ENCODE measurements at regions not wholly inside any gene's neighbourhood (a gene's known extent, or its start where the extent isn't known, plus 50 kb on each side); places are given as distances from the start of the nearest gene placed in this dataset.

- no peak overlapping the region for H3K27ac ChIP-seq (ENCODE audit: low read length)
- H3K79me2 ChIP-seq (ENCODE audit: low read length), result no peaks in the 10 kb centered on the region
- H3K9me3 ChIP-seq (ENCODE audit: low read length), result no peaks in the 10 kb centered on the region
- no peak overlapping the region for H2AFZ ChIP-seq (ENCODE audit: low read length)
- H3K27me3 ChIP-seq (ENCODE audit: low read length), result peaks cover 85% of the 10 kb centered on the region
- TF ChIP-seq EZH2 (IDR thresholded peaks at IDR 0.05; ENCODE audit: low read length, unreplicated experiment), result no peak
- intact Hi-C loops (cut with micrococcal nuclease), result no loop called here
- no peak overlapping the region for H3K4me3 ChIP-seq (ENCODE audit: low read length)
- no peak overlapping the region for H3K9ac ChIP-seq (ENCODE audit: low read length)
- ChIA-PET POLR2A (ENCODE audit: unreplicated experiment) (no interaction called here), CTCF (no interaction called here)
- no peaks in the 10 kb centered on the region for H3K4me1 ChIP-seq (ENCODE audit: insufficient read depth, low read length)
- no peak overlapping the region for H3K4me2 ChIP-seq (ENCODE audit: low read length)
- BruUV-seq (replicated peaks), result no TSS peak
- H3F3A ChIP-seq (ENCODE audit: low read length, unreplicated experiment), result no peaks in the 10 kb centered on the region
- no peak for ATAC-seq
- no peaks in the 10 kb centered on the region for H3K36me3 ChIP-seq (ENCODE audit: low read depth, low read length)
- no peaks in the 10 kb centered on the region for H4K20me1 ChIP-seq (ENCODE audit: low read length)
- no peaks in the 10 kb centered on the region for H3K9me2 ChIP-seq (replicated peaks; ENCODE audit: low read length)
- DNase-seq, result no peak
Observed at GRCh38 chr4:174141876-174142275, 141.6 kb downstream of the FBXO8 start.

GRCh38 chr4:174138616-174139015 is 144.9 kb downstream of the FBXO8 start:
- TF ChIP-seq EZH2phosphoT487 (IDR thresholded peaks at IDR 0.05; ENCODE audit: borderline replicate concordance, low read length) (no peak), CTCF (conservative IDR thresholded peaks at IDR 0.05; ENCODE audit: low read depth, low read length) (no peak), EZH2 (IDR thresholded peaks at IDR 0.05; ENCODE audit: low read length, unreplicated experiment) (no peak)
- no peaks in the 10 kb centered on the region for H3K36me3 ChIP-seq (ENCODE audit: low read depth, low read length)
- peaks cover 85% of the 10 kb centered on the region for H3K27me3 ChIP-seq (ENCODE audit: low read length)
- no peak overlapping the region for H3K27ac ChIP-seq (ENCODE audit: low read length)
- no peak overlapping the region for H3K4me2 ChIP-seq (ENCODE audit: low read length)
- intact Hi-C loops (cut with micrococcal nuclease), result no loop called here
- no TSS peak for BruUV-seq (replicated peaks)
- ATAC-seq (no peak), DNase-seq (no peak)
- H3K4me1 ChIP-seq (ENCODE audit: insufficient read depth, low read length), result no peaks in the 10 kb centered on the region
- no peaks in the 10 kb centered on the region for H3K79me2 ChIP-seq (ENCODE audit: low read length)
- H3K9me3 ChIP-seq (ENCODE audit: low read length), result no peaks in the 10 kb centered on the region
- H3K9ac ChIP-seq (ENCODE audit: low read length), result no peak overlapping the region
- H2AFZ ChIP-seq (ENCODE audit: low read length), result no peak overlapping the region
- no peak overlapping the region for H3K4me3 ChIP-seq (ENCODE audit: low read length)
- H3F3A ChIP-seq (ENCODE audit: low read length, unreplicated experiment), result no peaks in the 10 kb centered on the region
- ChIA-PET POLR2A (ENCODE audit: unreplicated experiment) (no interaction called here), CTCF (no interaction called here)
- H4K20me1 ChIP-seq (ENCODE audit: low read length), result no peaks in the 10 kb centered on the region
- no peaks in the 10 kb centered on the region for H3K9me2 ChIP-seq (replicated peaks; ENCODE audit: low read length)

GRCh38 chr4:174137698-174138097 is 145.8 kb downstream of the FBXO8 start:
- Histone ChIP-seq H3K27ac (ENCODE audit: low read length) (no peak overlapping the region), H2AFZ (ENCODE audit: low read length) (no peak overlapping the region), H3K9me3 (ENCODE audit: low read length) (no peaks in the 10 kb centered on the region), H3K4me1 (ENCODE audit: insufficient read depth, low read length) (no peaks in the 10 kb centered on the region), H3F3A (ENCODE audit: low read length, unreplicated experiment) (no peaks in the 10 kb centered on the region), H4K20me1 (ENCODE audit: low read length) (no peaks in the 10 kb centered on the region), H3K9me2 (replicated peaks; ENCODE audit: low read length) (no peaks in the 10 kb centered on the region), H3K27me3 (ENCODE audit: low read length) (peaks cover 83% of the 10 kb centered on the region), H3K9ac (ENCODE audit: low read length) (no peak overlapping the region), H3K4me3 (ENCODE audit: low read length) (no peak overlapping the region), H3K4me2 (ENCODE audit: low read length) (no peak overlapping the region), H3K79me2 (ENCODE audit: low read length) (no peaks in the 10 kb centered on the region), H3K36me3 (ENCODE audit: low read depth, low read length) (no peaks in the 10 kb centered on the region)
- DNase-seq, result no peak
- intact Hi-C loops (cut with micrococcal nuclease), result no loop called here
- no peak for TF ChIP-seq CTCF (conservative IDR thresholded peaks at IDR 0.05; ENCODE audit: low read depth, low read length)
- TF ChIP-seq EZH2phosphoT487 (IDR thresholded peaks at IDR 0.05; ENCODE audit: borderline replicate concordance, low read length), result no peak
- no peak for TF ChIP-seq EZH2 (IDR thresholded peaks at IDR 0.05; ENCODE audit: low read length, unreplicated experiment)
- no TSS peak for BruUV-seq (replicated peaks)
- no peak for ATAC-seq
- ChIA-PET POLR2A (ENCODE audit: unreplicated experiment) (no interaction called here), CTCF (no interaction called here)

Data from PC-3 (cell line).